GM12872 (cell line): ENCODE measurements at regions not wholly inside any gene's neighbourhood (a gene's known extent, or its start where the extent isn't known, plus 50 kb on each side); places are given as distances from the start of the nearest gene placed in this dataset.

Experiments
- CTCF ChIP-seq: IDR thresholded peaks from 3 replicates; pipeline ENCODE4 v1.5.1; 2011; ENCODE audit warnings: low read depth, mild to moderate bottlenecking, low read length, moderate library complexity; ENCODE audit not compliant: insufficient read depth

GRCh38 chr9:82223442-82223841 is 234.9 kb downstream of the SPATA31D1 start:
- no peak for TF ChIP-seq CTCF

- no peak for TF ChIP-seq CTCF
Observed at GRCh38 chr9:82231411-82231810, 242.8 kb downstream of the SPATA31D1 start.

GRCh38 chr9:82234160-82234943 is 245.8 kb downstream of the SPATA31D1 start:
- TF ChIP-seq CTCF, result no peak

- no peak for TF ChIP-seq CTCF
Observed at GRCh38 chr9:82242285-82242963, 253.9 kb downstream of the SPATA31D1 start.

- no peak for TF ChIP-seq CTCF
Observed at GRCh38 chr9:82247318-82247717, 258.7 kb downstream of the SPATA31D1 start.

GRCh38 chr9:82252116-82252515 is 263.5 kb downstream of the SPATA31D1 start:
- TF ChIP-seq CTCF, result no peak

- no peak for TF ChIP-seq CTCF
Observed at GRCh38 chr9:82254646-82255367, 266.2 kb downstream of the SPATA31D1 start.
